Mesenchymal stem cell (in vitro differentiated cells and primary cell): ENCODE measurements at regions not wholly inside any gene's neighbourhood (a gene's known extent, or its start where the extent isn't known, plus 50 kb on each side); places are given as distances from the start of the nearest gene placed in this dataset.

Experiments
- DNase-seq: peaks from one replicate; pipeline ENCODE4 v3.0.0-alpha.2; 2013
- H2AFZ ChIP-seq: one replicate; pipeline ENCODE4 v1.6.1; 2013; ENCODE audit warnings: low read depth, mild to moderate bottlenecking, control low read depth, inconsistent platforms, low read length, moderate library complexity
- H2AK5ac ChIP-seq: 2 replicates; pipeline ENCODE4 v1.6.1; 2013; ENCODE audit warnings: low read length, moderate library complexity, mild to moderate bottlenecking, inconsistent platforms; ENCODE audit not compliant: severe bottlenecking
- H2BK120ac ChIP-seq: one replicate; pipeline ENCODE4 v1.6.1; 2013; ENCODE audit warnings: low read depth, mild to moderate bottlenecking, inconsistent platforms, low read length, moderate library complexity
- H2BK12ac ChIP-seq, 2 experiments: one replicate each; pipeline ENCODE4 v1.6.1; 2013; ENCODE audit warnings: inconsistent platforms in 2 of 2, low read length in 2 of 2, mild to moderate bottlenecking in 2 of 2, moderate library complexity in 2 of 2, control low read depth in 1 of 2
- H2BK15ac ChIP-seq: one replicate; pipeline ENCODE4 v1.6.1; 2013; ENCODE audit warnings: mild to moderate bottlenecking, low read depth, inconsistent platforms; ENCODE audit not compliant: poor library complexity, severe bottlenecking
- H2BK5ac ChIP-seq: 2 replicates; pipeline ENCODE4 v1.6.1; 2013; ENCODE audit warnings: low read depth, mild to moderate bottlenecking, low read length, control low read depth, inconsistent platforms; ENCODE audit not compliant: poor library complexity, severe bottlenecking
- H3K14ac ChIP-seq, 2 experiments: one replicate each; pipeline ENCODE4 v1.6.1; 2013; ENCODE audit warnings: inconsistent platforms in 2 of 2, low read length in 2 of 2, control low read depth in 1 of 2, mild to moderate bottlenecking in 1 of 2, moderate library complexity in 1 of 2
- H3K18ac ChIP-seq, 2 experiments: one replicate each; pipeline ENCODE4 v1.6.1; 2013; ENCODE audit warnings: inconsistent platforms in 2 of 2, low read length in 2 of 2, control low read depth in 1 of 2, low read depth in 1 of 2, mild to moderate bottlenecking in 1 of 2
- H3K23ac ChIP-seq, 2 experiments: one replicate each; pipeline ENCODE4 v1.6.1; 2013; ENCODE audit warnings: inconsistent platforms in 2 of 2, low read length in 2 of 2, mild to moderate bottlenecking in 2 of 2, moderate library complexity in 2 of 2, control low read depth in 1 of 2
- H3K27ac ChIP-seq: 2 replicates; pipeline ENCODE4 v1.5.1; 2013; ENCODE audit warnings: mild to moderate bottlenecking, moderate library complexity, low read length, control low read depth, inconsistent platforms; ENCODE audit not compliant: poor library complexity, severe bottlenecking
- H3K27me3 ChIP-seq, 2 experiments: 2 replicates each; pipeline versions ENCODE4 v1.6.1 to v1.7.0; 2013; ENCODE audit warnings: low read length in 2 of 2, mild to moderate bottlenecking in 2 of 2, moderate library complexity in 2 of 2, control low read depth in 1 of 2, inconsistent platforms in 1 of 2; ENCODE audit not compliant: control insufficient read depth in 1 of 2, insufficient read depth in 1 of 2
- H3K36me3 ChIP-seq, 2 experiments: 2 replicates each; pipeline versions ENCODE4 v1.6.1 to v1.7.0; 2013; ENCODE audit warnings: low read length in 2 of 2, control low read depth in 1 of 2, inconsistent platforms in 1 of 2, low read depth in 1 of 2, mild to moderate bottlenecking in 1 of 2; ENCODE audit not compliant: insufficient read depth in 2 of 2, control insufficient read depth in 1 of 2
- H3K4ac ChIP-seq, 2 experiments: one replicate each; pipeline ENCODE4 v1.6.1; 2013; ENCODE audit warnings: inconsistent platforms in 2 of 2, low read length in 2 of 2, mild to moderate bottlenecking in 2 of 2, moderate library complexity in 2 of 2, control low read depth in 1 of 2, low read depth in 1 of 2
- H3K4me1 ChIP-seq: 2 replicates; pipeline ENCODE4 v1.6.1; 2013; ENCODE audit warnings: low read depth, low read length, control low read depth; ENCODE audit not compliant: control insufficient read depth, insufficient read depth
- H3K4me2 ChIP-seq: 2 replicates; pipeline ENCODE4 v1.6.1; 2013; ENCODE audit warnings: low read length, mild to moderate bottlenecking, inconsistent platforms; ENCODE audit not compliant: poor library complexity, severe bottlenecking
- H3K4me3 ChIP-seq, 2 experiments: 2 replicates each; pipeline versions ENCODE4 v1.5.1 to v1.7.0; 2013; ENCODE audit warnings: low read length in 2 of 2, mild to moderate bottlenecking in 2 of 2, control low read depth in 1 of 2, low read depth in 1 of 2; ENCODE audit not compliant: insufficient read depth in 1 of 2
- H3K79me1 ChIP-seq: replicated peaks from 2 replicates; pipeline ENCODE4 v1.6.1; 2013; ENCODE audit warnings: mild to moderate bottlenecking, control low read depth, low read length, inconsistent platforms; ENCODE audit not compliant: poor library complexity, severe bottlenecking
- H3K9ac ChIP-seq: 2 replicates; pipeline ENCODE4 v1.7.0; 2013; ENCODE audit warnings: mild to moderate bottlenecking, low read length, moderate library complexity
- H3K9me3 ChIP-seq: 2 replicates; pipeline ENCODE4 v1.7.0; 2013; ENCODE audit warnings: mild to moderate bottlenecking, low read length; ENCODE audit not compliant: control insufficient read depth
- H4K8ac ChIP-seq: one replicate; pipeline ENCODE4 v1.6.1; 2013; ENCODE audit warnings: inconsistent platforms, mild to moderate bottlenecking, low read length, moderate library complexity
- H4K91ac ChIP-seq: one replicate; pipeline ENCODE4 v1.6.1; 2013; ENCODE audit warnings: mild to moderate bottlenecking, low read length, inconsistent platforms
- WGBS: methylation state at CpG from one replicate; pipeline ENCODE4 v1.1.7; 2013; ENCODE audit warnings: mixed read lengths; 5-methylcytosine and 5-hydroxymethylcytosine counted together

DNA sequence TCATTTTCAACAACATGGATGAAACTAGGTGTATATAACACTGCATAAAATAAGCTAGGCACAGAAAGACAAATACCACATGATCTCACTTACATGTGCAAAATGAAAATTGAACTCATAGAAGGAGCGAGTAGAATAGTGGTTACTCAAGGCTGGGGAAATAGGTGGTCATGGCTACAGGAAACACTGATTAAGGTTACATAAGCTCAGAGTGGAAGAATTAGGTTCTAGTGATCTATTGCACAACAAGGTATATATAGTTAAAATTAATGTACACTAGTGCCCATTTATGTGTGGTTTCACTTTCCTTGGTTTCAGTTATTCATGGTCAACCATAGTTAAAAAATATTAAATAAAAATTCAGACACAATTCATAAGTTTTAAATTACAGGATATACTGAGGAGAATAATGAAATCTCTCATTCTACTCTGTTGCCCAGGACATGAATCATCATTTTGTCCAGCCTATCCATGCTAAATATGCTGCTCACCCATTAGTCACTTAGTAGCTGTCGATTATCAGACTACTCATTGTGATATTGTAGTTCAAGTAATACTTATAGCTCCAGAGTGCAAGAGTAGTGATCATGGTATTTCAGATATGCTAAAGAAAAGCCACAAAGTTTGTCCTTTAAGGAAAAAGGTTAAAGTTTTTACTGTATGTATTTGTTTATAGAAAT is 1530.9 kb upstream of the LRRTM1 start:
- Histone ChIP-seq H3K9ac (no peak overlapping the region), H3K4me1 (no peaks in the 10 kb centered on the region), H3K27ac (no peak overlapping the region), H3K79me1 (no peaks in the 10 kb centered on the region), H4K8ac (no peak overlapping the region), H3K4me3 (no peak overlapping the region), H3K4me2 (no peak overlapping the region), H3K27me3 (no peaks in the 10 kb centered on the region), H3K4ac (no peak overlapping the region), H3K36me3 (no peaks in the 10 kb centered on the region), H2AK5ac (no peak overlapping the region), H4K91ac (no peak overlapping the region), H2BK5ac (no peak overlapping the region), H2AFZ (no peak overlapping the region), H2BK15ac (no peak overlapping the region), H2BK12ac (no peak overlapping the region), H3K18ac (no peak overlapping the region), H3K23ac (no peak overlapping the region), H3K14ac (no peak overlapping the region), H2BK120ac (no peak overlapping the region), H3K9me3 (peaks cover 18% of the 10 kb centered on the region)
- 80% methylated on average over 1 of the region's 2 CpGs for WGBS
- no peak for DNase-seq

DNA sequence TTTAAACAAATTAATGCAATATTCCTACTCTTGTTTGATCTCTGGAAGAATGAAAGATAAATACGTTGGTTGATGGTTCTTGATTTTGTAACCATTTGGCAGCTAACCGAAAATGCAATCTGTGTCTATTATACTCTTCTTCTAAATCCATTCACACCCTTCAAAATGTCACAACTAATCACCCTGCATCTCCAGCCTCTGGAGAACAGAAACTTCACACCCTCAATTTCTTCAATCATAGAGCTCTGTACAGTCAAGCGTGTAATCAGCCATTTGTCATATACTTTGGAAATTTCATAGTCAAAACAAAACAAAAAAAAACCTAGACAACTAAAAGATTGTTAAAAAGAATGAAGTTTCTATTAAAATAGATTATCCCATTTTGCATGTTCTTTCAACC is 1482.3 kb upstream of the LRRTM1 start:
- 80% methylated on average over 3 of the region's 3 CpGs for WGBS
- no peak for DNase-seq
- H3K79me1 ChIP-seq, result no peaks in the 10 kb centered on the region

DNA sequence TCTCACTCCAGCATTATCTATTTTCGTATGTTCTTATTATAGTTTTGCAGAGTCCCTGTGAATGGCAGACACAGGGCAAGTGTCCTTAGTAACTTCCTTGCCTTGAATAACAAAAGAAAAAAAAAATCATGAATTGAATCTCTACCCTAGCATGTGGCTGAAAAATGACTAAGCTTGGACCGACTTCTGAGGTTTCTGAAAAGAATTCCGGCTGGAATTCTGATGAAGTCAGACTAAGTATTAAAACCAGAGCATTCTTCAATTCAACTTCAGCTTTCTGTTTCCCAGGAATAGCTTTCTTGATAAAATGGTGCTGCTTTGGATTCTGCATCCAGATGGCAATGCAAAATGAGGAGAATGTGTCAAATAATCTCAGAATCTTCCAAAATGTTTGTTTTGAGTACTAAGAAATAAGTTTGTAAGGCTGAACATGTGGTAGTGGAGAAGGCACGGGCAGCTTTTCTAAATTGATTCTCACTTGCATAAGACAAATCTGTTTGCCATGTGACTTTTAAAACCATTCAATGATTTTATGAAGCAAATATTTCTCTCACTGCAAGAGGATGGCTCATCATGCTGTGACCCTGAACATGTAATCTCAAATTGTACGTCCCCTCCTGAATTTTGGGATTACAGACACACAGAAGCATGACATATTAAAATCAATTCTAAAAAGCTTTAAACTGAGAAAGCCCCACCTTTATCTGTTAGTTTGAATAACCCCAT is 1462.8 kb upstream of the LRRTM1 start:
- no peaks in the 10 kb centered on the region for H3K79me1 ChIP-seq

More for the DNA sequence above, 1482.3 kb upstream of the LRRTM1 start:
- no peak overlapping the region for H4K91ac ChIP-seq
- no peak overlapping the region for H2AFZ ChIP-seq
- no peak overlapping the region for H2BK12ac ChIP-seq
- no peaks in the 10 kb centered on the region for H3K27me3 ChIP-seq
- no peak overlapping the region for H2BK120ac ChIP-seq
- H3K14ac ChIP-seq, result no peak overlapping the region
- no peak overlapping the region for H3K18ac ChIP-seq
- H3K36me3 ChIP-seq, result no peaks in the 10 kb centered on the region
- no peak overlapping the region for H2BK15ac ChIP-seq
- no peak overlapping the region for H3K4me2 ChIP-seq
- no peak overlapping the region for H3K4me3 ChIP-seq
- no peaks in the 10 kb centered on the region for H3K4me1 ChIP-seq
- H3K23ac ChIP-seq, result no peak overlapping the region
- H3K9me3 ChIP-seq, result peaks cover 31% of the 10 kb centered on the region
- H4K8ac ChIP-seq, result no peak overlapping the region
- H2AK5ac ChIP-seq, result no peak overlapping the region
- H2BK5ac ChIP-seq, result no peak overlapping the region
- H3K27ac ChIP-seq, result no peak overlapping the region
- no peak overlapping the region for H3K9ac ChIP-seq
- H3K4ac ChIP-seq, result no peak overlapping the region

DNA sequence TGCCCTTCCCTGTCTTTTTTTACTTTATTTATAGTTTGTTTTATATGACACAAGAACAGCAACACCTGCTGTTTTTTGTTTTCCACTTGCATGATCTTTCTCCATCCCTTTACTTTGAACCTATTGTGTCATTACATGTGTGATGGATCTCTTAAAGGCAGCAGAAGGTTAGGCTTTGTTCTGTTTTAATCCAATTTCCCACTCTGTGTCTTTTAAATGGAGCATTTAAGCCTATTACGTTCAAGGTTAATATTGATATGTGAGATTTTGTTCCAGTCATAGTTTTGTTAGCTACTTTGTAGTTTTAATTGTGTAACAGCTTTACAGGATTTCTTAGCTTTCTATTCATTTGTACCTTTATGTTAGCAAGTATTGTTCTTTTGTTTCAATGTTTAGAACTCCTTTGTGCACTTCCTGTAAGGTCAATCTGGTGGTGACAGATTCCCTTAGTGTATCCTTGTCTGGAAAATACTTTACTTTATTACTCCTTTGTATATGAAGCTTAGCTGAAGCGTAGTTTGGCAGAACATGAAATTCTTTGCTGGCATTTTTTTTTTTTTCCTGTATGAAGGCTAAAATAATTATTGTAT is 1443.0 kb upstream of the LRRTM1 start:
- no peak overlapping the region for H2BK5ac ChIP-seq
- no peak overlapping the region for H2AFZ ChIP-seq
- no CpG with 5 or more reads among the region's 2 CpGs for WGBS

More for the DNA sequence above, 1462.8 kb upstream of the LRRTM1 start:
- H3K4me3 ChIP-seq, result no peak overlapping the region
- no peak overlapping the region for H2BK12ac ChIP-seq
- H2BK15ac ChIP-seq, result no peak overlapping the region
- 85% methylated on average over 5 of the region's 5 CpGs for WGBS
- no peak overlapping the region for H3K4ac ChIP-seq
- no peak for DNase-seq
- H3K9me3 ChIP-seq, result peaks cover 8% of the 10 kb centered on the region
- H3K9ac ChIP-seq, result peak overlapping the region; percentile 20
- no peak overlapping the region for H3K27ac ChIP-seq
- H3K4me1 ChIP-seq, result no peaks in the 10 kb centered on the region
- H2BK5ac ChIP-seq, result no peak overlapping the region
- no peak overlapping the region for H2AFZ ChIP-seq
- no peak overlapping the region for H4K91ac ChIP-seq
- H2AK5ac ChIP-seq, result no peak overlapping the region
- H4K8ac ChIP-seq, result no peak overlapping the region
- no peak overlapping the region for H3K18ac ChIP-seq
- no peak overlapping the region for H3K4me2 ChIP-seq
- no peak overlapping the region for H3K23ac ChIP-seq
- no peak overlapping the region for H2BK120ac ChIP-seq
- no peak overlapping the region for H3K14ac ChIP-seq
- no peaks in the 10 kb centered on the region for H3K36me3 ChIP-seq
- no peaks in the 10 kb centered on the region for H3K27me3 ChIP-seq

More for the DNA sequence above, 1443.0 kb upstream of the LRRTM1 start:
- no peak for DNase-seq
- H3K27me3 ChIP-seq, result no peaks in the 10 kb centered on the region
- H2BK12ac ChIP-seq, result no peak overlapping the region
- H2BK120ac ChIP-seq, result no peak overlapping the region
- no peak overlapping the region for H2AK5ac ChIP-seq
- H3K4me3 ChIP-seq, result no peak overlapping the region
- H3K27ac ChIP-seq, result no peak overlapping the region
- no peak overlapping the region for H3K23ac ChIP-seq
- no peak overlapping the region for H3K18ac ChIP-seq
- H2BK15ac ChIP-seq, result no peak overlapping the region
- H3K9ac ChIP-seq, result no peak overlapping the region
- H3K4me1 ChIP-seq, result no peaks in the 10 kb centered on the region
- H3K9me3 ChIP-seq, result peaks cover 20% of the 10 kb centered on the region
- no peak overlapping the region for H3K4ac ChIP-seq
- no peak overlapping the region for H4K91ac ChIP-seq
- H3K14ac ChIP-seq, result no peak overlapping the region
- no peaks in the 10 kb centered on the region for H3K36me3 ChIP-seq
- H3K79me1 ChIP-seq, result no peaks in the 10 kb centered on the region
- no peak overlapping the region for H3K4me2 ChIP-seq
- H4K8ac ChIP-seq, result no peak overlapping the region
